A549 (cell line): ENCODE measurements at regions not wholly inside any gene's neighbourhood (a gene's known extent, or its start where the extent isn't known, plus 50 kb on each side); places are given as distances from the start of the nearest gene placed in this dataset.
"Not testable (repeated sequence)": the region's sequence is repeated elsewhere in the genome, so short reads cannot be mapped to it uniquely, and the experiment has no call there.

ENCODE experiments used
- ATAC-seq, 2 experiments: fragments of 200-7000 bp in 1 of 2; fragments of >200 bp in 1 of 2; cut with Nextera tagmentation in 1 of 2; cut with Tn5 transposase in 1 of 2; 3 replicates each; pipeline versions ENCODE4 v1.8.0 to v1.9.1; 2018 to 2020; ENCODE audit warnings: mild to moderate bottlenecking in 1 of 2, moderate library complexity in 1 of 2
- CTCF ChIA-PET: fragments of 300-600 bp; sonication (Branson Sonifier 250); formaldehyde crosslinking; extraction: SDS; loops from one replicate; lab custom pipeline; 2021; ENCODE audit warnings: antibody characterized with exemption, inconsistent platforms; lab: Yijun Ruan, JAX
- POLR2A ChIA-PET: fragments of 350-600 bp; formaldehyde crosslinking; extraction: SDS; loops from one replicate; lab custom pipeline; 2021; ENCODE audit warnings: antibody characterized with exemption, inconsistent platforms; lab: Yijun Ruan, JAX
- DNase-seq, 2 experiments: peaks; one replicate each; pipeline versions ENCODE4 v3.0.0 to v3.0.0-alpha.2; 2011 to 2016; ENCODE audit warnings: low read depth in 1 of 2, low spot score in 1 of 2
- FAIRE-seq: peaks from 2 replicates; lab custom pipeline; 2011; peaks lifted over from hg19 to GRCh38; lab: Jason Lieb, UNC
- H3K27ac ChIP-seq, 2 experiments: fragments of >200 bp; sonication (Bioruptor Twin); formaldehyde crosslinking; 3 replicates each; pipeline ENCODE4 v1.5.1; 2016 to 2017
- H3K4me1 ChIP-seq: fragments of >200 bp; sonication (Bioruptor Twin); formaldehyde crosslinking; 3 replicates; pipeline ENCODE4 v1.6.1; 2016
- H3K4me2 ChIP-seq: fragments of >200 bp; sonication (Bioruptor Twin); formaldehyde crosslinking; 3 replicates; pipeline ENCODE4 v1.6.1; 2016
- H3K4me3 ChIP-seq: fragments of >200 bp; sonication (Bioruptor Twin); formaldehyde crosslinking; 3 replicates; pipeline ENCODE4 v1.5.1; 2016
- H3K9me3 ChIP-seq: fragments of >200 bp; sonication (Bioruptor Twin); formaldehyde crosslinking; 3 replicates; pipeline ENCODE4 v1.6.1; 2016
- ATOH8 ChIP-seq: fragments of 250-450 bp; sonication (Bioruptor Pico); IDR thresholded peaks from 2 replicates; pipeline ENCODE4 v1.5.0; 2020; ENCODE audit warnings: low read depth, mild to moderate bottlenecking, moderate library complexity
- CBX2 ChIP-seq: fragments of 200-600 bp; sonication (generic); IDR thresholded peaks from 2 replicates; pipeline ENCODE4 v1.6.1; 2016; ENCODE audit warnings: low read depth, mild to moderate bottlenecking, borderline replicate concordance
- CHD2 ChIP-seq: fragments of 150-350 bp; IDR thresholded peaks from 2 replicates; pipeline ENCODE4 v1.6.1; 2014; ENCODE audit warnings: low read length; ENCODE audit not compliant: partially characterized antibody
- EHMT2 ChIP-seq: fragments of 200-600 bp; sonication (generic); IDR thresholded peaks from 2 replicates; pipeline ENCODE4 v1.6.1; 2016; ENCODE audit warnings: antibody characterized with exemption, low read depth, mild to moderate bottlenecking, moderate library complexity
- FOSL2 ChIP-seq, 2 experiments: fragments of 450-650 bp in 1 of 2; fragments of >200 bp in 1 of 2; sonication (Bioruptor Twin) in 1 of 2; formaldehyde crosslinking; IDR thresholded peaks; 2 replicates each; pipeline versions ENCODE4 v1.5.0 to v1.6.1; 2016 to 2020; ENCODE audit warnings: mild to moderate bottlenecking in 1 of 2, moderate library complexity in 1 of 2
- GATA3 ChIP-seq: IDR thresholded peaks from 2 replicates; pipeline ENCODE4 v1.6.1; 2012; ENCODE audit warnings: borderline replicate concordance
- HES2 ChIP-seq: fragments of >200 bp; sonication (Bioruptor Twin); formaldehyde crosslinking; IDR thresholded peaks from 2 replicates; pipeline ENCODE4 v1.6.1; 2016
- HMGXB4 ChIP-seq: fragments of 250-450 bp; sonication (Bioruptor Pico); IDR thresholded peaks from 2 replicates; pipeline ENCODE4 v1.5.0; 2021; ENCODE audit warnings: mild to moderate bottlenecking, moderate library complexity, borderline replicate concordance
- HOXB13 ChIP-seq: fragments of 250-450 bp; sonication (Bioruptor Pico); IDR thresholded peaks from 2 replicates; pipeline ENCODE4 v1.5.0; 2020; ENCODE audit warnings: low read depth, mild to moderate bottlenecking, moderate library complexity
- KDM5A ChIP-seq: fragments of 200-600 bp; sonication (generic); IDR thresholded peaks from 2 replicates; pipeline ENCODE4 v1.6.1; 2016; ENCODE audit warnings: antibody characterized with exemption, mild to moderate bottlenecking
- MAFK ChIP-seq: fragments of 450-650 bp; IDR thresholded peaks from 2 replicates; pipeline ENCODE4 v1.6.1; 2014; ENCODE audit not compliant: partially characterized antibody
- MAX ChIP-seq: IDR thresholded peaks from 2 replicates; pipeline ENCODE4 v1.6.1; 2012
- MAZ ChIP-seq: fragments of 150-350 bp; IDR thresholded peaks from 2 replicates; pipeline ENCODE4 v1.6.1; 2014; ENCODE audit warnings: antibody characterized with exemption, low read depth, low read length, borderline replicate concordance
- RARB ChIP-seq: fragments of 250-450 bp; sonication (Bioruptor Pico); IDR thresholded peaks from 2 replicates; pipeline ENCODE4 v1.8.0; 2021; ENCODE audit warnings: mild to moderate bottlenecking, moderate library complexity
- REST ChIP-seq: fragments of 200-600 bp; sonication (generic); IDR thresholded peaks from 2 replicates; pipeline ENCODE4 v1.6.1; 2016; ENCODE audit warnings: antibody characterized with exemption, mild to moderate bottlenecking, moderate library complexity
- RNF2 ChIP-seq: fragments of 200-600 bp; sonication (generic); IDR thresholded peaks from 2 replicates; pipeline ENCODE4 v1.6.1; 2016; ENCODE audit warnings: low read depth, mild to moderate bottlenecking, antibody characterized with exemption, moderate library complexity, borderline replicate concordance
- ZSCAN20 ChIP-seq: fragments of 250-450 bp; sonication (Bioruptor Pico); IDR thresholded peaks from 2 replicates; pipeline ENCODE4 v1.8.0; 2022; ENCODE audit warnings: mild to moderate bottlenecking, moderate library complexity
- WGBS: methylation state at CpG from one replicate; pipeline ENCODE4 v1.1.6; 2017; ENCODE audit errors: missing lambda C conversion rate; 5-methylcytosine and 5-hydroxymethylcytosine counted together

- Histone ChIP-seq H3K4me2 (no peak overlapping the region), H3K27ac (no peak overlapping the region)
- no peak for FAIRE-seq
Observed at GRCh38 chr16:51522902-51523301, 371.8 kb upstream of the SALL1 start.

GRCh38 chr16:51516960-51517359, 365.9 kb upstream of the SALL1 start:
- POLR2A ChIA-PET, H3K4me2 ChIP-seq, H3K27ac ChIP-seq, ATAC-seq, H3K9me3 ChIP-seq, FAIRE-seq, DNase-seq, H3K4me1 ChIP-seq, H3K4me3 ChIP-seq: not testable (repeated sequence)
- CTCF ChIA-PET = interaction anchor here (1.4 kb wide), 1 partner anchor 33 kb away, joined by 3 read pairs; no protein-coding TSS in a partner anchor
- WGBS = 25% methylated on average over 4 of the region's 4 CpGs

More at GRCh38 chr16:51522902-51523301, 371.8 kb upstream of the SALL1 start:
- TF ChIP-seq HOXB13 (CRISPR knock-in tag) (no peak), HES2 (no peak), REST (no peak), CHD2 (no peak), MAZ (no peak), MAFK (no peak), CBX2 (no peak), ATOH8 (CRISPR knock-in tag) (no peak), EHMT2 (no peak), FOSL2 (IDR thresholded peaks at IDR 0.05) (no peak), FOSL2 (CRISPR knock-in tag; IDR thresholded peaks at IDR 0.05) (no peak), RNF2 (no peak), MAX (no peak), GATA3 (no peak), HMGXB4 (CRISPR knock-in tag) (no peak), RARB (CRISPR knock-in tag) (no peak), ZSCAN20 (CRISPR knock-in tag) (no peak), KDM5A (no peak)
- TF ChIP-seq, all 56 proteins: peak for 0
- no peak for DNase-seq
- POLR2A ChIA-PET = no interaction called here
- Histone ChIP-seq H3K4me3 (no peak overlapping the region), H3K9me3 (peaks cover 3% of the 10 kb centered on the region; the same call in 1 of the 3 replicates), H3K4me1 (peaks cover 22% of the 10 kb centered on the region)
- ATAC-seq = no peak
- CTCF ChIA-PET = interaction anchor here (3.4 kb wide), 1 partner anchor 14 kb away, joined by 13 read pairs; no protein-coding TSS in a partner anchor
